Activated T-cell treated with anti-CD3 and anti-CD28 coated beads for 4 hours (primary cell): ENCODE measurements at regions not wholly inside any gene's neighbourhood (a gene's known extent, or its start where the extent isn't known, plus 50 kb on each side); places are given as distances from the start of the nearest gene placed in this dataset.
"Not testable (repeated sequence)": the region's sequence is repeated elsewhere in the genome, so short reads cannot be mapped to it uniquely, and the experiment has no call there.

ENCODE experiments used
- DNase-seq: peaks from one replicate; pipeline ENCODE4 v3.0.0-alpha.2; 2020

- no peak for DNase-seq
Measured at GRCh38 chr3:109678600-109678999, 341.3 kb upstream of the DPPA4 start.

DNA sequence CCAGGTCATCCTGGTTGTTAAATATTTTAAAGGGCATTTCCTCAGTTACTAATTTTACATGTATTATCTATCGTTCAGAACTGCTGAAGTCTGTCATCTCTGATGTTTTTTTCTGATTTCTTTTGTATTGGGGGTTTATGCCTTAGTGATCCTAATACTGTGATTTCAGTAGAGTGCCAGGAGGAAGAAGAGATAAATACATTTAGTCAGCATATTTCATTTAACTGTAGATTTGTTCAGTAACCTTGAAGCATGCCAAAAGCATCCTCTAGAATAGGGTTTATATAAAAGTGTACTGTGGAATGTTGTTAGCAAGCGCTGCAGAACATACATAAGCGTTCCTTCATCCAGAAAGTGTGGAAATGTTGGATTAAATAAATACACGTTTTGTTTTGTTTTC lies 342.3 kb upstream of the DPPA4 start:
- DNase-seq = no peak

DNA sequence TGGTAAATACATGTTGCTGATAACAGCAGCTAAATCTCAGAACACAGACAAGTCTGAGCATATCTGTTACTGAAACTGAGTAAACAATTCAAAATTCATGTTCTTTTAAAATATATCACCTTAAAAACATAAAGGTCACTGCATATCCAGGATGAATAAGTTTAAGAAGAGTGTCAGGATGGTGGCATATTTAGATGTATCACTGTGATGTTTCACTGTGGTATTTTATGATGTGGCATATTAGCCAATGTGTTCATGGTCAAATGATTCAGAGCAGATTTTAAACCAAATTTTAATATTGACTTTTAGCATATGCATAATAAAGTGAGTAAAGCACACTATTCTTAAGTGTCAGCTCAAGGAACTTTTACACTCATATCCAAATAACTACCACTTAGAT lies 346.4 kb upstream of the DPPA4 start:
- no peak for DNase-seq

DNA sequence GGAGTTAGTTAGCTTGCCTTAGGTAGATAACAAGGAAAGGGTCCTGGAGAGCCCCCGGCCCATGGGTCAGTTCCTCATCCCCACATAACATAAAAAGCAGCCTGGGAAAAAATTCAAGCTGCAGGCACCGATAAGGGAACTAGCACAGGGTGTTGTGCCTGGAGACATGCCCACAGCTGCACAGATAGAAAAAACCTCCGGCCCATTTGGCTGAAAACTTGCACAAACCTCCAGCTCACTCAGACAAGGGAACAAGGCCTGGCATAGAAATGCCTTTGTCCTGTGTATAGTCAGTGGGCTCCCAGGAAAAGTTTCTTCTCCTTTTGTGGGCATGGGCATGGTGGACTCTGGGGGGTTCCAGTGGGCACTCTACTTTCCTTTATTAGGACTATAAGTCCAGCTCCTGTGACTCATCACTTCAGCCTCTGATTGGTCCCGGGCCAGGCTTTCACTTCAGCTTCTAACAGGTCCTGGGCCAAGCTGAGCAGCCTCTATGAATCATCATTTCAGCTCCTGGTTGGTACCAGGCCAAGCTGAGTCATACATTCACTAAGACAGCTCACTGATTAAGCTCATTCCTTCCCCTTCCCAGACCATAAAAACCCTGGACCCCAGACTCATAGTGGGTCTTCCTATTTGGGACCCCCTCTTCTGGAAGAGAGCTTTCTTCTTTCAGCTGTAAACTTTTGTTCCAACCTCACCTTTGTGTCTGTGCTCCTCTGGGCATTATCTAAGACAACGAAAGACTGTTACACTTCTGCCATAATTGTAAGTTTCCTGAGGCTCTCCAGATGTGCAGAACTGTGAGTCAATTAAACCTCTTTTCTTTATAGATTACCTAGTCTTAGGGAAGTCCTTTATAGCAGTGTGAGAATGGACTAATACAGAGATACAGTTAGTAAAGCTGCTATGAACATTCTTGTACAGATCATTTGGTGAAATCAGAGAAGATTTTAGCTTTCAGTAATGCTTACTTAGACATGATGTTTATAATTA lies 348.0 kb upstream of the DPPA4 start:
- no peak for DNase-seq

- DNase-seq = no peak
Measured at GRCh38 chr3:109687626-109688025, 350.3 kb upstream of the DPPA4 start.

- DNase-seq = no peak
Measured at GRCh38 chr3:109696932-109697331, 359.6 kb upstream of the DPPA4 start.

DNA sequence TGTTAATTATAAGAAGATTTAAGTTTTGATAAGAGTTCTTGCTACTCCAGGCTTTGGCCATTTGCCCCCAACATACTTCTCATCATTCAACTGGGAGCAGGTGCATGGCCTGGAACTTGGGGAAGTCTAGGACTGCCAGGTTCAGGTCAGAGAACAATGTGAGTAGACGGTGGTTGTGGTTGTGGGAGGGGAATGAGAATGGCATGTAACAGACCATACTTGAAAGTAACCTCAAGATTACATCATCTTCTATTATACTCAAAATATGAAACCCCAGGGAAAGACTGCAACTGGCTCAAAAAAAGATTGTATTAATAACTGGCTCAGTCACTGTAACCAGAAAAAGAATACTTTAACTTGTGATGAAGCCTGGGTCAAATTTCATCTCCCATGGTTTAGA lies 364.9 kb upstream of the DPPA4 start:
- DNase-seq = no peak

- no peak for DNase-seq
Measured at GRCh38 chr3:109702976-109703375, 365.6 kb upstream of the DPPA4 start.

DNA sequence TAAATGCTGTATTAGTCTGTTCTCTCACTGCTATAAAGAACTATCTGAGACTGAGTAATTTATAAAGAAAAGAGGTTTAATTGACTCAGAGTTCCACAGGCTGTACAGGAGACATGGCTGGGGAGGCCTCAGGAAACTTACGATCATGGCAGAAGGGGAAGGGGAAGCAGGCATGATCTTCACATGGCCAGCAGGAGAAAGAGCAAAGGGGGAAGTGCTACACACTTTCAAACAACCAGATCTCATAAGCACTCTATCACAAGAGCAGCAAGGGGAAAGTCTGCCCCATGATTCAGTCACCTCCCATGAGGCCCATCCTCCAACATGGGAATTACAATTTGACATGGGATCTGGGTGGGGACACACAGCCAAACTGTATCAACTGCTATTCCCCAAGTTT lies 367.8 kb upstream of the DPPA4 start:
- not testable (repeated sequence) for DNase-seq

- no peak for DNase-seq
Measured at GRCh38 chr3:109707617-109708016, 370.3 kb upstream of the DPPA4 start.

GRCh38 chr3:109713288-109713687 lies 375.9 kb upstream of the DPPA4 start:
- no peak for DNase-seq

DNA sequence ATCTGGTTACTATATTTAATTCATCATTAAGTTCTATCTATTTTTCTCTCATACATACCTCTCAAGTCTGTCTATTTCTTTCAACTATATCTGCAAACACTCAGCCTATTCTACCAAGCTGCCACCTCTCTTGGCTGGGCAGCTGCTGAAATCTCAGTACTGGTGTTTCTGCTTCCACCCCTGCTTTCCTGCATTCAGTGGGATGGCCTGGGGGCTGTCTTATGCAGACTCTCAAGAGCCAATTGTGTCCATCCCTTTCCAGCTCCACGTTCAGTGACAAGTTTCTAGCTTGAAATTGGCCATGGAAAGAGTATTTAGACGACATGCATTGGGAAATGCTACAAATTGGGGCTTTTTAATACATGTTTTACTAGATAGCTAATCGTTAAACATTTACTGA lies 378.4 kb upstream of the DPPA4 start:
- DNase-seq = no peak

DNA sequence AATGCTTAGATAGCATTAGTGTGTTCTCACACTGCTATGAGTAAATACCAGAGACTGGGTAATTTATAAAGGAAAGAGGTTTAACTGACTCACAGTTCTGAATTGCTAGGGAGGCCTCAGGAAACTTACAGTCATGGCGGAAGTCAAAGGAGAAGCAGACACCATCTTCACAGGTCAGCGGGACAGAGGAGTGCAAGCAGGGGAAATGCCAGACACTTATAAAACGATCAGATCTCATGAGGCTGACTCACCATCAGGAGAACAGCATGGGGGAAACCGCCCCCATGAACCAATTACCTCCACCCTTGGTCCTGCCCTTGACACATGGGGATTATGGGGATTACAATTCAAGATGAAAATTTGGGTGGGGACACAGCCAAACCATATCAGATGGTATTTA lies 381.5 kb upstream of the DPPA4 start:
- no peak for DNase-seq

- no peak for DNase-seq
Measured at GRCh38 chr3:109728861-109729494, 391.6 kb upstream of the DPPA4 start.

GRCh38 chr3:109731639-109732473 lies 394.5 kb upstream of the DPPA4 start:
- peak; percentile 68 for DNase-seq

- DNase-seq = no peak
Measured at GRCh38 chr3:109743981-109744380, 406.6 kb upstream of the DPPA4 start.

- no peak for DNase-seq
Measured at GRCh38 chr3:109772520-109772919, 435.2 kb upstream of the DPPA4 start.

DNA sequence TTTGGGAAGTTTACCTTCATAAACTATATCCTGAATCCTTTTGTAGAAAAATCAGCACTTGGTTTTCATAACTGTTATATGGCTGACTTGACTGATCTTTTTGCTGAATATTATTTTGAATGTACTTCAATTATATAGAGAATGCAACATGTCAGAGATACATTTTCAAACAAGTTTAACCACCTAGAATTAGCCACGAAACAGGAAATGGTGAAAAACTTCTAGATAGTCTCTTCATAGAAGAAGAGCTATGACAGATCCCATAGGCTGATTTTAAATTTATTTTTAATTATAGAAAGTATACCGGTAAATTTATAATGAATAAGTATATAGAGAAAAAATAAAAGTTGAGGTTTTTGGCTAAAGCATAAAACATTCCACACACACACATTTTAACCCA lies 436.8 kb upstream of the DPPA4 start:
- no peak for DNase-seq

DNA sequence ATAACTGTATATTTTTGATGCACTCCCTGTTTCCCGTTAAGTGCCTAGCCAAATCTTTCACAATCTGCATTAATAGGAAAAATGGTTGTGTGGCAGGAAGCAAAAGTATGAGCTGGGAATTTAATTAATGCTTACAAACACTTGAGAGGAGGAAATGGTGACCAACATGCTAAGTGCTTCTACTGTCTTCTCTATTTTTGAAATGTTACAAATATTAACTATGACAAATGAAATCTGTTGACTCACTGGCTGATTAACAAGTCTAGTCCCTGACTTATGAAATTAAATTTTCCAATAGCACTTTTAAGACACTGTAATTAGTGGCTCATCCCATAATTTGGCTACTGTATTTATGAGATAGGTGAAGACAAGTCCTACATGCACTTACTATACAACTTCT lies 446.9 kb upstream of the DPPA4 start:
- no peak for DNase-seq

DNA sequence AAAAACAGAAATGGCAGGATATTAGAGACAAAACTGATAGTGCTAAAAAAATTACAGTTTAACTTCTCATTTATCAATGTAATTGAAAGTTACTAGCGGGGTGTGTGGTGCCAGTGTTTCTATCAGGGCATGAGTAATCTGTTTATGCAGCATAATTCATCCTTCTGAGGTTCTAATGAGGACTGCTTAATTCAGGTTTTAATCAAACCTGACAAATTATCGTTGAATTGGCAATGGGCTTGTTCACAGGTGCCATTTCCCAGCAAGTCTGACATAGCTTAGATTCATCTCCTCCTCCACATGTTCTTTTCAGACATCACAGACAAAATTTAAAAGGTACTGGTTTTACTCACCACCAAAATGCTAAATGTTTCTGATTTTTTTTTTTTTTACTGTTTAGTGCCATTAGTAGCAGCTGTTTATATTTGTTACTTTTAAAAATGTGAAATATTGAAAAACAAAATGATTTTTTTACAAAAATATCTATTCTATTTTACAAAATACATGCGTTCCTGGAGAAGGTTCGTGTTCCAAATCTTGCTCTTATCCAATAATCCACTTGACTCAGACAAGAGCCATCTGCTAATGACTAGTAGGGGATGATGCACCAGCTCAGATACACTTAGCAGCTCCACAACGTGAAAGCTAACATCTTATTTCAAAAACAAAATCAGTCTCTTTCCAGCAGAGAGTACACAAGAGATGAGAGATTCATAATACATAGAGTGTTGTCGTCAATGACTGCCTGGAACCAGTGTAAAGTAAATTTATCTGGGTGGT lies 447.7 kb upstream of the DPPA4 start:
- no peak for DNase-seq

GRCh38 chr3:109803274-109803673 lies 465.9 kb upstream of the DPPA4 start:
- DNase-seq = no peak

- no peak for DNase-seq
Measured at GRCh38 chr3:109804697-109805096, 467.4 kb upstream of the DPPA4 start.

DNA sequence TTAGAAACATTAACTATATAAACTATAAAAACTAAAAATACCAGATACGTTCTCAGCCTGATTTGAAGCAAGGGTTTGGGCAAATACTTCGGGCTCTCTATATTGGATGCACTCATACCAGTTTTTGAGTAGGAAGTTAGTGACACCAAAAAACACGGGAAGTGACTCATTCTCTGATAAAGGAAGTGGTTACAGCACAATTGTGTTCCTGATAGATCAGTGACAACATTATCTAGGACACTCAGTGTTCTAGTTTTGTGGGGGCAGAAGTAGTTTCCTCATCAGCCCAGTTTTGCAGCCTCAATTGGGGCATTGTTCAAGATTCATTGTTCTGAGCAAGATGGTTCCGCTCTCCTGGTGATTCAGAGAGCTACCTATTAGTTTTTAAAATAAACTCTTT lies 469.6 kb upstream of the DPPA4 start:
- peak; percentile 25 for DNase-seq
